HG03354 (cell line): ENCODE measurements at regions not wholly inside any gene's neighbourhood (a gene's known extent, or its start where the extent isn't known, plus 50 kb on each side); places are given as distances from the start of the nearest gene placed in this dataset.
"Not testable (repeated sequence)": the region's sequence is repeated elsewhere in the genome, so short reads cannot be mapped to it uniquely, and the experiment has no call there.

ENCODE experiments used
- ATAC-seq: cut with Tn5 transposase; IDR thresholded peaks from one replicate; pipeline ENCODE4 v1.9.1; 2021; ENCODE audit warnings: mild to moderate bottlenecking; ENCODE audit not compliant: unreplicated experiment, poor library complexity, severe bottlenecking

- no peak for ATAC-seq
Observed at GRCh38 chr7:142485617-142486226, 227.9 kb upstream of the PRSS58 start.

- ATAC-seq: no peak
Observed at GRCh38 chr7:142483659-142484317, 225.9 kb upstream of the PRSS58 start.

GRCh38 chr7:142482891-142483658 is 225.2 kb upstream of the PRSS58 start:
- peak; percentile 76 for ATAC-seq

- ATAC-seq: no peak
Observed at GRCh38 chr7:142481548-142481947, 223.7 kb upstream of the PRSS58 start.

- ATAC-seq: peak; percentile 81
Observed at GRCh38 chr7:142478479-142479220, 220.8 kb upstream of the PRSS58 start.

- not testable (repeated sequence) for ATAC-seq
Observed at GRCh38 chr7:142477801-142478200, 219.9 kb upstream of the PRSS58 start.

- no peak for ATAC-seq
Observed at GRCh38 chr7:142477079-142477651, 219.3 kb upstream of the PRSS58 start.

GRCh38 chr7:142476077-142476476 is 218.2 kb upstream of the PRSS58 start:
- no peak for ATAC-seq

- ATAC-seq: no peak
Observed at GRCh38 chr7:142471820-142472219, 214.0 kb upstream of the PRSS58 start.

- no peak for ATAC-seq
Observed at GRCh38 chr7:142470544-142470830, 212.6 kb upstream of the PRSS58 start.

- ATAC-seq: no peak
Observed at GRCh38 chr7:142469696-142470543, 212.1 kb upstream of the PRSS58 start.

GRCh38 chr7:142468871-142469665 is 211.2 kb upstream of the PRSS58 start:
- ATAC-seq: no peak

GRCh38 chr7:142467056-142467655 is 209.3 kb upstream of the PRSS58 start:
- not testable (repeated sequence) for ATAC-seq

- no peak for ATAC-seq
Observed at GRCh38 chr7:142463401-142463850, 205.6 kb upstream of the PRSS58 start.

GRCh38 chr7:142461437-142461836 is 203.6 kb upstream of the PRSS58 start:
- no peak for ATAC-seq

- ATAC-seq: no peak
Observed at GRCh38 chr7:142460402-142461117, 202.7 kb upstream of the PRSS58 start.

GRCh38 chr7:142459551-142459963 is 201.7 kb upstream of the PRSS58 start:
- peak; percentile 87 for ATAC-seq
